HL-60 (cell line): ENCODE measurements at regions not wholly inside any gene's neighbourhood (a gene's known extent, or its start where the extent isn't known, plus 50 kb on each side); places are given as distances from the start of the nearest gene placed in this dataset.

ENCODE experiments used
- DNase-seq, 2 experiments: peaks; one replicate each; pipeline ENCODE4 v3.0.0-alpha.2; 2010 to 2020; ENCODE audit warnings: low read depth in 1 of 2, low spot score in 1 of 2
- H3K27ac ChIP-seq: fragments of 250-450 bp; sonication (Bioruptor Pico); replicated peaks from 2 replicates; pipeline ENCODE4 v1.5.1; 2020; ENCODE audit warnings: mild to moderate bottlenecking, moderate library complexity
- H3K27me3 ChIP-seq: fragments of 250-450 bp; sonication (Bioruptor Pico); 2 replicates; pipeline ENCODE4 v1.5.1; 2021; ENCODE audit warnings: mild to moderate bottlenecking, moderate library complexity; ENCODE audit not compliant: insufficient read depth, poor library complexity, severe bottlenecking
- H3K4me3 ChIP-seq: replicated peaks from 2 replicates; pipeline ENCODE4 v1.5.1; 2011; ENCODE audit warnings: mild to moderate bottlenecking, control low read depth, low read length; ENCODE audit not compliant: insufficient read depth
- CTCF ChIP-seq: IDR thresholded peaks from one replicate; pipeline ENCODE4 v1.5.1; 2011; ENCODE audit warnings: low read length, control low read depth, inconsistent platforms; ENCODE audit not compliant: insufficient read depth
- GABPA ChIP-seq: IDR thresholded peaks from 2 replicates; pipeline ENCODE4 v1.6.1; 2012; ENCODE audit warnings: low read depth
- POLR2AphosphoS5 ChIP-seq: IDR thresholded peaks from 2 replicates; pipeline ENCODE4 v1.6.1; 2012; ENCODE audit warnings: low read depth
- REST ChIP-seq: IDR thresholded peaks from 2 replicates; pipeline ENCODE4 v1.6.1; 2012; ENCODE audit warnings: low read depth; ENCODE audit not compliant: insufficient replicate concordance
- SPI1 ChIP-seq: IDR thresholded peaks from 2 replicates; pipeline ENCODE4 v1.6.1; 2012; ENCODE audit warnings: low read depth, mild to moderate bottlenecking, borderline replicate concordance

GRCh38 chr16:54402873-54403272 lies 116.3 kb upstream of the IRX3 start:
- Histone ChIP-seq H3K4me3 (no peak overlapping the region), H3K27me3 (no peaks in the 10 kb centered on the region), H3K27ac (no peak overlapping the region)
- DNase-seq: no peak
- TF ChIP-seq REST (no peak), CTCF (no peak), POLR2AphosphoS5 (no peak), SPI1 (no peak), GABPA (no peak)

- Histone ChIP-seq H3K27me3 (no peaks in the 10 kb centered on the region), H3K4me3 (no peak overlapping the region), H3K27ac (no peak overlapping the region)
- DNase-seq: no peak
- TF ChIP-seq GABPA (no peak), CTCF (no peak), SPI1 (no peak), REST (no peak), POLR2AphosphoS5 (no peak)
Observed at GRCh38 chr16:54402270-54402669, 115.7 kb upstream of the IRX3 start.

GRCh38 chr16:54400261-54400660 lies 113.7 kb upstream of the IRX3 start:
- TF ChIP-seq SPI1: no peak
- no peak for TF ChIP-seq POLR2AphosphoS5
- TF ChIP-seq CTCF: no peak
- TF ChIP-seq GABPA: no peak
- TF ChIP-seq REST: no peak
- no peak for DNase-seq
- H3K27ac ChIP-seq: no peak overlapping the region
- no peaks in the 10 kb centered on the region for H3K27me3 ChIP-seq
- no peak overlapping the region for H3K4me3 ChIP-seq
